ENCODE measurements at regions not wholly inside any gene's neighbourhood (a gene's known extent, or its start where the extent isn't known, plus 50 kb on each side); places are given as distances from the start of the nearest gene placed in this dataset.

DNA sequence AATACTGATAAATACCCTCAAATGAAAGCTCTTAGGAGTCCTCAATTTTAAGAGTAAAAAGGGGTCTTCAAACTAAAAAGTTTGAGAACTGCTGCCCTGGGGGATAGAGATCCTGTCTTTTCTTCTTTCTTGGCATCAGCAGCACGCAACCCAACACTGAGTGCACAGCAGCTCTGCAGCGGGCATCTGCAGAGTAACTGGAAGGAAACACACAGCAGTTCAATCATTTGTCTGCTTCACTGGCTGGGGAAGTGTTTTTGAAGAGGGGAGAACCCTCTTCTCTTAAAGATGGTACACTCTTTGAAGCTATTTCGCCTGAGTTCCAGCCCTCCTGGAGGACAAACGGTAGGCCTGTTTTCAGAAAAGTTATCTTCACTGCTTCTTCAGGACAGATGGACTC lies 193.6 kb downstream of the FGFR2 start:
- no peaks in the 10 kb centered on the region for H3K79me1 ChIP-seq (ENCODE audit: low read length)
- H3K23ac ChIP-seq (ENCODE audit: low read length): no peak overlapping the region
- no peak overlapping the region for H3K4me3 ChIP-seq (ENCODE audit: low read length)
- H4K8ac ChIP-seq (ENCODE audit: low read depth, low read length): no peak overlapping the region
- no peak overlapping the region for H3K56ac ChIP-seq (ENCODE audit: low read length)
- no peak for DNase-seq
- no peak overlapping the region for H4K5ac ChIP-seq (ENCODE audit: low read length)
- H3K27ac ChIP-seq (ENCODE audit: low read depth, low read length): no peak overlapping the region
- no peak overlapping the region for H2AK5ac ChIP-seq (ENCODE audit: low read length)
- H3K18ac ChIP-seq (ENCODE audit: low read length): no peak overlapping the region
- H3K4ac ChIP-seq (ENCODE audit: low read depth, low read length): no peak overlapping the region
- H3K36me3 ChIP-seq (ENCODE audit: control insufficient read depth, insufficient read depth, low read length): no peaks in the 10 kb centered on the region
- H3K4me1 ChIP-seq (ENCODE audit: control insufficient read depth, low read depth, low read length): no peaks in the 10 kb centered on the region
- H3K9ac ChIP-seq (ENCODE audit: low read length): no peak overlapping the region
- H3K79me2 ChIP-seq (ENCODE audit: control insufficient read depth, insufficient read depth, low read length): no peaks in the 10 kb centered on the region
- no CpG with 5 or more reads among the region's 4 CpGs for WGBS (ENCODE audit: extremely low coverage, insufficient coverage, low lambda C conversion rate)
- no peak overlapping the region for H3K4me2 ChIP-seq (ENCODE audit: low read length)
- no peak overlapping the region for H2BK120ac ChIP-seq (ENCODE audit: low read depth, low read length)
- H2BK15ac ChIP-seq (replicated peaks; ENCODE audit: low read depth): no peak overlapping the region
- H2BK5ac ChIP-seq (ENCODE audit: low read length): no peak overlapping the region
- H3K27me3 ChIP-seq (ENCODE audit: insufficient read depth, low read length, poor library complexity): no peaks in the 10 kb centered on the region

DNA sequence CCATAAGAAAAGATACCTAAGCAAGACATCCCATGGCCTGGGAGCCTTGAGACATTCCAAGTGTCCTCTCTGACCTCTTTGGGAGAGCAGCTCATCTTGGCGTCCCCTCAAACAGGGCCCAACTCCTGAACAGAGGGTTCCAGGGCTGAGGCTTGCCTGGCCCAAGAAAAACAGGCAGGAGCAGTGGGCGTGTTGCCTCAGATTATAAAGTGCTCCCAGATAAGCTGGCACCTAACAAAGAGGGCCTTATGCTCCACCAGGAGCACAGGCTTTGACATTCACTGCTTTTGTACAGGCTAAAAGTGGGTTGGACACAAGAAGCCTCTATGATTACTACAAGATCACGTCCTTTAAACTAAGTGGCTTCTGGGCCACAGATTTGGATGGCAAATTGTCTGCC lies 193.1 kb downstream of the FGFR2 start:
- WGBS (ENCODE audit: extremely low coverage, insufficient coverage, low lambda C conversion rate): no CpG with 5 or more reads among the region's 3 CpGs
- H3K4me1 ChIP-seq (ENCODE audit: control insufficient read depth, low read depth, low read length): no peaks in the 10 kb centered on the region

DNA sequence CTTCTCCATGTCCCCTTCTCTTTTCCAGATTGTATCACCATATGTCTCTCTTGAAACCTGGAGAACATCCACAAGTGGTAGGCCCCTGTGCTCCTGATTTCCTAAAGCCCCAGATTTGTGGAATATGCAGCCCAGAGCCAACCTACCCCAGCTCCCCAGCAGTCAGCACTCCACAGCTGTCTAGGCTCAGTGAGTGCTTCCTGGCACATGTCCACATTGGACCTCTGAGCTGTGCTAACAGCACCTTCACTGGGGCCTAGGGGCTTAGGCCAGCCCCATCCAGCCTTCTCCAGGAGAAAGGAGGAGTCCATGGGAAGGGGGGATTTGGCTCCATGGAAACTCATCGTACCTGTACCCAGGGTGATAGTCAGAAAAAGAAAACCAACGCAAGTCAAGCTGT lies 192.7 kb downstream of the FGFR2 start:
- Histone ChIP-seq H4K8ac (ENCODE audit: low read depth, low read length) (no peak overlapping the region), H3K23ac (ENCODE audit: low read length) (no peak overlapping the region), H3K27me3 (ENCODE audit: insufficient read depth, low read length, poor library complexity) (no peaks in the 10 kb centered on the region), H3K27ac (ENCODE audit: low read depth, low read length) (no peak overlapping the region), H3K4me1 (ENCODE audit: control insufficient read depth, low read depth, low read length) (no peaks in the 10 kb centered on the region), H3K79me1 (ENCODE audit: low read length) (no peaks in the 10 kb centered on the region), H2AK5ac (ENCODE audit: low read length) (no peak overlapping the region), H4K5ac (ENCODE audit: low read length) (no peak overlapping the region), H3K9ac (ENCODE audit: low read length) (no peak overlapping the region), H3K4me2 (ENCODE audit: low read length) (no peak overlapping the region), H2BK5ac (ENCODE audit: low read length) (no peak overlapping the region), H3K79me2 (ENCODE audit: control insufficient read depth, insufficient read depth, low read length) (no peaks in the 10 kb centered on the region), H3K18ac (ENCODE audit: low read length) (no peak overlapping the region), H3K56ac (ENCODE audit: low read length) (no peak overlapping the region), H3K4me3 (ENCODE audit: low read length) (no peak overlapping the region), H2BK15ac (replicated peaks; ENCODE audit: low read depth) (no peak overlapping the region), H2BK120ac (ENCODE audit: low read depth, low read length) (no peak overlapping the region), H3K4ac (ENCODE audit: low read depth, low read length) (no peak overlapping the region), H3K36me3 (ENCODE audit: control insufficient read depth, insufficient read depth, low read length) (no peaks in the 10 kb centered on the region)
- DNase-seq: no peak
- WGBS (ENCODE audit: extremely low coverage, insufficient coverage, low lambda C conversion rate): no CpG with 5 or more reads among the region's 2 CpGs

More for the DNA sequence above, 193.1 kb downstream of the FGFR2 start:
- Histone ChIP-seq H2BK120ac (ENCODE audit: low read depth, low read length) (no peak overlapping the region), H3K79me1 (ENCODE audit: low read length) (no peaks in the 10 kb centered on the region), H3K4ac (ENCODE audit: low read depth, low read length) (no peak overlapping the region), H3K56ac (ENCODE audit: low read length) (no peak overlapping the region), H4K5ac (ENCODE audit: low read length) (no peak overlapping the region), H2AK5ac (ENCODE audit: low read length) (no peak overlapping the region), H3K4me2 (ENCODE audit: low read length) (no peak overlapping the region), H3K27ac (ENCODE audit: low read depth, low read length) (no peak overlapping the region), H3K27me3 (ENCODE audit: insufficient read depth, low read length, poor library complexity) (no peaks in the 10 kb centered on the region), H3K79me2 (ENCODE audit: control insufficient read depth, insufficient read depth, low read length) (no peaks in the 10 kb centered on the region), H3K18ac (ENCODE audit: low read length) (no peak overlapping the region), H3K23ac (ENCODE audit: low read length) (no peak overlapping the region), H2BK15ac (replicated peaks; ENCODE audit: low read depth) (no peak overlapping the region), H2BK5ac (ENCODE audit: low read length) (no peak overlapping the region), H3K4me3 (ENCODE audit: low read length) (no peak overlapping the region), H3K9ac (ENCODE audit: low read length) (no peak overlapping the region), H4K8ac (ENCODE audit: low read depth, low read length) (no peak overlapping the region), H3K36me3 (ENCODE audit: control insufficient read depth, insufficient read depth, low read length) (no peaks in the 10 kb centered on the region)
- DNase-seq: no peak

DNA sequence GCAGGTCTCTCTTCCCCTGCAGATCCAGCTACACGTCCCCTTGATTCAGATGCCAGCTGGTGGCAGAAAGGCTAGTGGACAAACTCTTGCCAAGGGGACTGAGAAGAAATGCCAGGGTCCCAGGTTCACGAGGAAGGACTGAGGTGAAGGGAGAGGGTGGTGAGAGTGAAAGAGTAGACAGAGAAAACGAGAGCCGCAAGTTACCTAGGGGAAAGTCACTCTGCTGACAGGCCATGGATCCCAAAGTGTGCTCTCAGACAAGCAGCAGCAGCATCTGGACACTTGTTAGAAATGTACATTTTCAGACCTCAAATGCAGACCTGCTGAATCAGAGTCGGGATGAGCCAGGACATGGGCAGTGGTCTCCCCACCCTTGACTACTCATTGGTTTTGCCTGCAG lies 192.3 kb downstream of the FGFR2 start:
- Histone ChIP-seq H4K5ac (ENCODE audit: low read length) (no peak overlapping the region), H2BK5ac (ENCODE audit: low read length) (no peak overlapping the region), H3K23ac (ENCODE audit: low read length) (no peak overlapping the region), H3K4me3 (ENCODE audit: low read length) (no peak overlapping the region), H4K8ac (ENCODE audit: low read depth, low read length) (no peak overlapping the region), H3K36me3 (ENCODE audit: control insufficient read depth, insufficient read depth, low read length) (no peaks in the 10 kb centered on the region), H3K4me2 (ENCODE audit: low read length) (no peak overlapping the region), H3K27me3 (ENCODE audit: insufficient read depth, low read length, poor library complexity) (no peaks in the 10 kb centered on the region), H3K4me1 (ENCODE audit: control insufficient read depth, low read depth, low read length) (no peaks in the 10 kb centered on the region), H2BK120ac (ENCODE audit: low read depth, low read length) (no peak overlapping the region), H2AK5ac (ENCODE audit: low read length) (no peak overlapping the region), H3K79me2 (ENCODE audit: control insufficient read depth, insufficient read depth, low read length) (no peaks in the 10 kb centered on the region), H3K18ac (ENCODE audit: low read length) (no peak overlapping the region), H3K4ac (ENCODE audit: low read depth, low read length) (no peak overlapping the region), H3K9ac (ENCODE audit: low read length) (no peak overlapping the region), H3K79me1 (ENCODE audit: low read length) (no peaks in the 10 kb centered on the region), H3K56ac (ENCODE audit: low read length) (no peak overlapping the region), H3K27ac (ENCODE audit: low read depth, low read length) (no peak overlapping the region), H2BK15ac (replicated peaks; ENCODE audit: low read depth) (no peak overlapping the region)
- no CpG with 5 or more reads among the region's 5 CpGs for WGBS (ENCODE audit: extremely low coverage, insufficient coverage, low lambda C conversion rate)
- no peak for DNase-seq

DNA sequence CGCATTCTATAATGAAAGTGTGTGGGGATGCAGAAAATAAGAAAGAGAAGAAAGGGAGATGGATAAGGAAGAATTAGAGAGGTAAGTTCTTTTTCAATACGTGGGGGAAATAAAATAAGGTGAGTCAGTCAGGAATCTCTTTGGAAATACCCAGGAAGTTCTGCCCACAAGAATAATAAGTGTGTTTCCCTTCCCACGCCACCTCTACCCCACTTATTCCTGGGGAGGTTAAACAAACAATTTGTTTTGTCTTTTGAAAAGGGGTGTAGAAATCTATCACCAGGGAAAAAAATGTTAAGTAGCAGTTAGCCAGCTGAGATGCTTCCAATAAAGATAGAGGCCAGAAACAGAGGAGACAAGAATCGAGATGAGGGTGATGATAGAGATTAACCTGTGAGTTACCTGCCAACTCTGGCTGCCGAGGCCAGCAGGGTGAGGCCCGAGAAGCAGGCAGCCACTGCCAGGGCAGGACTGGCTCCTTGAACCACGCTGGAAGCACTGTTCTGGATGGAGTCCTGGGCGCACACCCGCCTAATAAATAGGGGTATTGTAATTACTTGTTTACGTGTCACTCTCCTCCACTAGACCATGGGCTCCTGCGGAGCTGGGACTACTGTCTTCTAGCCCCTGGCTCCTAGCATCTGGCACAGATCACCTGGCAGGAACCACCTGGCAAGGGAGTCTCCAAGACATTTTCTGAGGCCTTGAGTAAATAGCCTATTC lies 191.3 kb downstream of the FGFR2 start:
- H2BK15ac ChIP-seq (replicated peaks; ENCODE audit: low read depth): no peak overlapping the region
- H3K9ac ChIP-seq (ENCODE audit: low read length): no peak overlapping the region
- WGBS (ENCODE audit: extremely low coverage, insufficient coverage, low lambda C conversion rate): 100% methylated on average over 2 of the region's 11 CpGs
- H3K4ac ChIP-seq (ENCODE audit: low read depth, low read length): no peak overlapping the region
- H4K5ac ChIP-seq (ENCODE audit: low read length): no peak overlapping the region
- H2BK5ac ChIP-seq (ENCODE audit: low read length): no peak overlapping the region
- no peak for DNase-seq
- H3K4me2 ChIP-seq (ENCODE audit: low read length): no peak overlapping the region
- no peak overlapping the region for H3K56ac ChIP-seq (ENCODE audit: low read length)
- no peaks in the 10 kb centered on the region for H3K79me2 ChIP-seq (ENCODE audit: control insufficient read depth, insufficient read depth, low read length)
- no peak overlapping the region for H4K8ac ChIP-seq (ENCODE audit: low read depth, low read length)
- H3K36me3 ChIP-seq (ENCODE audit: control insufficient read depth, insufficient read depth, low read length): no peaks in the 10 kb centered on the region
- H2AK5ac ChIP-seq (ENCODE audit: low read length): no peak overlapping the region
- H3K23ac ChIP-seq (ENCODE audit: low read length): no peak overlapping the region
- no peak overlapping the region for H2BK120ac ChIP-seq (ENCODE audit: low read depth, low read length)
- H3K27me3 ChIP-seq (ENCODE audit: insufficient read depth, low read length, poor library complexity): no peaks in the 10 kb centered on the region
- no peaks in the 10 kb centered on the region for H3K4me1 ChIP-seq (ENCODE audit: control insufficient read depth, low read depth, low read length)
- H3K18ac ChIP-seq (ENCODE audit: low read length): no peak overlapping the region
- H3K79me1 ChIP-seq (ENCODE audit: low read length): no peaks in the 10 kb centered on the region
- H3K4me3 ChIP-seq (ENCODE audit: low read length): no peak overlapping the region
- H3K27ac ChIP-seq (ENCODE audit: low read depth, low read length): no peak overlapping the region
